ENCODE measurements at regions not wholly inside any gene's neighbourhood (a gene's known extent, or its start where the extent isn't known, plus 50 kb on each side); places are given as distances from the start of the nearest gene placed in this dataset.
A peak's percentile ranks its signal among the peaks of the same experiment; 100 is the strongest.

- DNase-seq: no peak
Observed at GRCh38 chr10:31604646-31605170, 285.7 kb downstream of the ZEB1 start.

GRCh38 chr10:31604096-31604495 is 285.1 kb downstream of the ZEB1 start:
- no peak for DNase-seq

DNA sequence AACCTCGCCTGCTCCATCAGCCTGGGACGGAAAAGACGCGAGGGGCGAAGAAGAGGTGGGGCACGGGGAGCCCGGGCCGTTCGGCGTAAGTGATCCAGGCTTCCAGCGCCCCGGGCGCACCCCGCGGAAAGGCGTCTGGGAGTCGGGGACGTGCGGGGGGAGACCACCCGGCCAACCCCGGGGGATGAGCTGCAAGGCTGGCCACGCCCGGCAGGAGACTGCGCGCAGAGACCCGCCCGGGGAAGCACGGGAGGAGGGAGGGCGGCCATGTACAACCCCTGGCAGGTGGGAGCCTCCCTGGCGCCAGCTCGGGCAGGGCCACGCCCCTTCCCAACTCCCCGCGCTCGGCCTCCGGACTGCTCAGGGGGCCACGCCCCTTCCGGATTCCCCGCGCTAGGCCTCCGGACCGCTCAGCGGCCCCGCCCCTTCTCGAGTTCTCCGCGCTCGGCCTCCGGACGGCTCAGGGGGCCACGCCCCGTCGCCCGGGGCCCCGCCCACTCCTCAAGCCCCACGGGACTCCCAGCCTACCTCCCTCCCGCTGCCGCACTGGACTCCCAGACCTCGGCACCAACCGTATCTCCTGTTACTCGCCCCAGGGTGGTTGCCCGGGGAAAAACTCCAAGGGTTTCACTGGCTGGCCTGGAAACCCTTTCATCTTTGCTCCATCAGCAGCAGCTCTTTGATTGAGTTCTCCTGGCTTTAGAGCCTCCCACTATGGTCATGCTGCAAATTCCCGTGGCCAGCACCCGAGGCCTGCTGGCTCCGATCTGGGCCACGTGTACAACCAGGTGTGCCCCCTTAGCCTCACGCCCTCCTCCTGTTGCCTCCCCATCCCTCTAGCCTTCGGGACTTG is 284.4 kb downstream of the ZEB1 start:
- peak; percentile 91 to 94 for DNase-seq

GRCh38 chr10:31602541-31603234 is 283.7 kb downstream of the ZEB1 start:
- DNase-seq: no peak

GRCh38 chr10:31601136-31601535 is 282.1 kb downstream of the ZEB1 start:
- DNase-seq: no peak

DNA sequence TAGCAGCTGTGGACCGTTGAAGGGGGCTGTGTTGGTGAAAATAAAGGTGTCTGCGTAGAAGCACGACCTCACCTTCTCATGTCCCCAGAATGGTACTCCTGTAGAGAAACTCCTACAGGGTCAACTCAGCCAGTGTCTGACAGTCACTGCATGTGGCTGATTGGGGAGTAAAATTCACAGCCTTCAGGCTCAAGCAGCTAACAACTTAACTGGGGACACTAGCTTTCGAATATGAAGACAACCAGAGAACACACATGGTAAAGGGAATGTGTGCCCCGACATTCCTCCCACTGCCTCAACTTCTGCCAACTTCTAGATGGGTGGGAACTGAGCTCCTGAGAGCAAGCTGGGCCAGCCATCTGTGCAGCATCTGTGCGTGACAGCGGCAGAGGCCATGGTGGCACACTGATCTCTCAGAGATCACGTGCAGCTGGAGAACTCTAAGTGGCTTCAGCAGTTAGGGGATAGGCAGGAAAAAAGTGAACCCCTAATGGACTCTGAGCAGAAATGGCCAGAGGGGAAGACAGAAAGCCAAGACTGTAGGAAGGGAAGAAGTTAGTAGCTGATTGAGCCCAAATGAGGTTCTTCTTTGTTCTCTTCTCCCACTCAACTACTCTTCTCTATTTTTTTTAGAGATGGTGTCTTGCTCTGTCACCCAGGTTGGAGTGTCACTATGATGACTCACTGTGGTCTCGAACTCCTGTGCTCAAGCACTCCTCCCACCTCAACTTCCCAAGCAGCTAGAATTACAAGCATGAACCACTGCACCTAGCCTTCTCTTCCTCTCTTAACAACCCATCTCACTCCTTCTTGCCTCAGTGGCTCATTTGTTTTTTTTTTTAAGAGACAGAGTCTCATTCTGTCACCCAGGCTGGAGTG is 280.8 kb downstream of the ZEB1 start:
- peak in 1 of 2 experiments; percentile 17 for DNase-seq

GRCh38 chr10:31596765-31597164 is 277.7 kb downstream of the ZEB1 start:
- no peak for DNase-seq

GRCh38 chr10:31595992-31596391 is 277.0 kb downstream of the ZEB1 start:
- DNase-seq: no peak

DNA sequence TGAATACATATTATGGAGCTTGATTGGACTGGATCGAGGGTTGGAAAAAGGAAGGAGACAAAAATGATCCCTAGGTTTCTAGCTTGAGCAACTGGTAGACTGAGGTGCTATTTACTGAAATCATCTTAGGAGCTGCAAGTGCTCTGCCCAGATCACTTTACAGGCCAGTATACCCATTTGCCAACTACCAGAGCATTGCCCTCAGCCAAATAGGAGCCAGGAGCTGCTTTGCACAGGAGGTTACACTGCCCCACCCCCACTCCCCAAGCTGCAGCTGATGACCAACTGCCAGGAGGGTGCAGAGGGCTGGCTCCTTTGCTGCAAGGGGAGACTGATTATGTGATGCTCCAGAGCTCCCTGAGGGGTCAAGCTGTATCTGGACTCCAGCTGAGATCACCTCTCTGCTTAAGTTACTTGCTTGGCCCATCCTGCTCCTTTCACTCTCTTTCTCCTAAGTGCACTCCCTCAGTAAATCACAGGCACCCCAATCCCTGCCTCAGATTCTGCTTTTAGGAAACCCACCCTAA is 275.4 kb downstream of the ZEB1 start:
- DNase-seq: no peak

DNA sequence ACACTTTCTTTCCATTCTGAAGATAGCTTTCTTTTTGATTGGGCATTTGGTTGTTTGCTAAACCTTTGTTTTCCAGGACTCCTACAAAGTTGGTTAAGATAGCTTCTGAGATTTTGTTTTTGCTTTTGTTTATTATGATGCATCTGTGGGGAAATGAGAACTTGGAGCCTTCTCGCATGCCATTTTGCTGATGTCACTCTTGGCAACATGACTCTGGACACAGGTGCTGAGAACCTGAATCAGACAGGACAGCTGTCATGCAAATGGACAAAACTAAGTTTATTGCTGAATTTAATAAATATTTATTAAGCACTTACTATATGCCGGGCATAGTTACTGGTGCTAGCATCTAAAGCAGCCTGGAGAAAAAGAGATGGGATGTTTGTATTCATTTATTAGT is 274.1 kb downstream of the ZEB1 start:
- no peak for DNase-seq

DNA sequence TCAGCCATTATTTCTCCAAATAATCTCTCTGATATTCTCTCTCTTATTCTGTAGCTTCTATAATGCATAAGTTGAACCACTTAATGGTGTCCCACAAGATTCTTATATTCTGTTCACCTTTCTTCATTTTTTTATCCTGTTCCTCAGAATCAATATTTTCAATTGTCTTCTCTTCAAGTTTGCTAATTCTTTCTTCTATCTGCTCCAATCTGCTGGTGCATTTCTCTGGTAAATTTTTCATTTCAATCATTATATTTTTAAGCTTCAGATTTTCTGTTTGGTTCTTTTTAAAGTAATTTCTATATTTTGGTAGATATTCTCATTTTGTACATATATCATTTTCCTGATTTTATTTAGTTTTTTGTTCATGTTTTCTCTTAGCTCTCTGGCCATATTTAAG is 272.6 kb downstream of the ZEB1 start:
- DNase-seq: no peak

DNA sequence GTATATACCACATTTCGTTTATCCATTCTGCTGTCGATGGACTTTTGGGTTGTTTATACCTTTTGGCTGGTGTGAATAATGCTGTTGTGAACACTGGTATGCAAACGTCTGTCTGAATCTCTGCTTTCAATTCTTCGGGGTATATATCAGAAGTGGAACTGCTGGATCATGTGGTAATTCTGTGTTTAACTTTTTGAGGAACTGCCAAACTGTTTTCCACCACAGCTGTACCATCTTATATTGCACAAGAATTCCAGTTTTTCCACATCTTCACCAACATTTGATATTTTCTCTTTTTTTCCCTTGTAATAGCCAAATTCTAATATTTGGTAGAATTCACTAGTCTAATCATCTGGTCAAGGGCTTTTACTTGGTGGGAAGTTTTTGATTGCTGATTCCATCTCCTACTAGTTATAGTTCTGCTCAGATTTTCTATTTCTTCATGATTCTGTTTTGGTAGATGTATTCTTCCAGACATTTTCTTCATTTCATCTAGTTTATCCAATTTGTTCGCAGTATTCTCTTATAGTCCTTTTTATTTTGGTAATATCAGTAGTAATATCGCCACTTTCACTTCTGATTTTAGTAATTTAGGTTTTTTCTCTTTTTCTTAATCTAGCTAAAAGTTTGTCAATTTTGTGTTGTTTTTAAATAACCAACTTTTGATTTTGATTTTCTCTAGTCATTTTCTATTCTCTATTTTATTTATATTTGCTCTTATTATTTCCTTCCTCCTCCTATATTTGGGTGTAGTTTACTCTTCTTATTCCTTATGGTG is 271.2 kb downstream of the ZEB1 start:
- DNase-seq: no peak

DNA sequence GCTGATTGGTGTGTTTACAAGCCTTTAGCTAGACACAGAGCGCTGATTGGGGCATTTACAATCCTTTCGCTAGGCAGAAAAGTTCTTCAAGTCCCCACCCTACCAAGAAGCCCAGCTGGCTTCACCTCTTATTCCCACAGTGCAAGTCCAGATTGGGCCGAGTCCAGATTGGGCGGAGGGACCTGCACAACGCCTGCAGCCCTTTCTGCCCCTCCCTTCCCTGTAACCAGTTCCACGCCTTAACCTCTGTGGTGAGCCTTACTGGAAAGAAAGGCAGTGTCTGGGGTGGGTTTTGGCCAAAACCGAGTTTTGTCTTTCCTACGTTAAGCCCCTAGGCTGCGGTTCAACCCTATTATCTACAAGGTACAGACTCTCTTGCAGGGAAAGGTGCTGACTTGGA is 268.7 kb downstream of the ZEB1 start:
- no peak for DNase-seq

DNA sequence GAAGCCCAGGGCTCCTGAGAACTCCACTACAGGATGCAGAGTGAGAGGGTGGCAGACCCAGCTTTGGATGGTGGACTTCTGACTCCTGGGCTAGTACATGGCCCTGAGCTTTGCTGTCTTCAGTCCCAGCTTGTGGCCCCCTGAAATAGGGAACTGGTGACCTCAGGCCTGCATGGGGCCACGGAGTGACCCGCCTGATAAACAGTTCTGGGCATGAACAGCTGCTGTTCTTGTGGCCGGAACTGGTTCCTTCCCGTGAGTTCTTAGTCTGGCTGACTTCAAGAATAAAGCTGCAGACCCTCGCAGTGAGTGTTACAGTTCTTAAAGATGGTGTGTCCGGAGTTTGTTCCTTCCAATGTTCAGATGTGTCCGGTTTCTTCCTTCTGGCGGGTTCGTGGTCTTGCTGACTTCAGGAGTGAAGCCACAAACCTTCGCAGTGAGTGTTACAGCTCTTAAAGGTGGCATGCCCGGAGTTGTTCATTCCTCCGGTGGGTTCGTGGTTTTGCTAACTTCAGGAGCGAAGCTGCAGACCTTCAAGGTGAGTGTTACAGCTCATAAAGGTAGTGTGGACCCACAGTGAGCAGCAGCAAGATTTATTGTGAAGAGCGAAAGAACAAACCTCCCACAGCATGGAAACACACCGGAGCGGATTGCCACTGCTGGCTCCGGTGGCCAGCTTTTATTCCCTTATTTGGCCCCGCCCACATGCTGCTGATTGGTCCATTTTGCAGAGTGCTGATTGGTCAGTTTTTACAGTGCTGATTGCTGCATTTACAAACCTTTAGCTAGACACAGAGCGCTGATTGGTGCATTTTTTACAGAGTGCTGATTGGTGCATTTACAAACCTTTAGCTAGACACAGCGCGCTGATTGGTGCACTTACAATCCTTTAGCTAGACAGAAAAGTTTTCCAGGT is 268.0 kb downstream of the ZEB1 start:
- no peak for DNase-seq

DNA sequence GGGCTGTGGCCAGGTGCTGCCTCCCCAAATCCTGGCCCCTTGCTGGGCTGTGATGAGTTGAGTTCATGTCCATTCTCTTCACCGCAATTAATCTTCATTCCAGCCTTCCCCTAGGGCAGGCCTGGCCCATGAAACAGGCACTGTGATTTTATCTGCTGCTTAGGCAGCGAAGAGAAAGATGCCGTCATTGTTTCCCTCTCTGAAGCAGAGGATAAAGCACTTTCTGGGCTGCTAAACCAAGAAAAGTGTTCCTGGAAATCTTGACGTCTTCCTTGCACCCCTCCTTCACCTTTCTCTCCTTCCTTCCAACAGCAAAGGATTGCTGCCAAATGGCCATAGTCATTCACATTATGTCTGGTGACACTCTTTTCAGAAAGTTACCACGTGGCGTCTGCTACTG is 265.9 kb downstream of the ZEB1 start:
- no peak for DNase-seq

- no peak for DNase-seq
Observed at GRCh38 chr10:31584098-31584631, 265.1 kb downstream of the ZEB1 start.

GRCh38 chr10:31583293-31583692 is 264.3 kb downstream of the ZEB1 start:
- DNase-seq: no peak

GRCh38 chr10:31582365-31583052 is 263.5 kb downstream of the ZEB1 start:
- DNase-seq: no peak

- no peak for DNase-seq
Observed at GRCh38 chr10:31581741-31582323, 262.8 kb downstream of the ZEB1 start.

DNA sequence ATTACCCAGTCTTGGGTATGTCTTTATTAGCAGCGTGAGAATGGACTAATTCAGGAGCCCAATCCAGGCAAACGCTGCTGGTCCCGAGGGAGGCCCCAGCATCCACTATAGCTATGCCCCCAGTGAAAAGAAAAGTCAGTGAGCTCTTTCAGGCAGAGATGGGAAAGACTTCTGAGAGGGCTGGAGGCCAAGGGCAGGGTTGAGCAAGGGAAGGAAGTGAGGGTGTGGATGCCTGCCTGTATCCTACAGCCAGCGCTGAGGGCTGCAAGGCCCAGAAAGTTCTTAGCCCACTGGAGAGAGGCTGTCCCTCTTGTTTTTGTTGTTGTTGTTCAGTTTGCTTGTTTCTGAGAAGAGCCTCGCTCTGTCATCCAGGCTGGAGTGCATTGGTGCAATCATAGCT is 261.6 kb downstream of the ZEB1 start:
- DNase-seq: no peak
